Effector CD8-positive, alpha-beta T cell (primary cell): ENCODE measurements at regions not wholly inside any gene's neighbourhood (a gene's known extent, or its start where the extent isn't known, plus 50 kb on each side); places are given as distances from the start of the nearest gene placed in this dataset.

Experiments used
- DNase-seq: peaks from one replicate; lab custom pipeline; 2025; lab: John Stamatoyannopoulos, UW

GRCh38 chr3:107263269-107264021 is 113.8 kb upstream of the CCDC54 start:
- DNase-seq = no peak

- no peak for DNase-seq
Measured at GRCh38 chr3:107264888-107265287, 112.4 kb upstream of the CCDC54 start.

GRCh38 chr3:107265526-107265925 is 111.7 kb upstream of the CCDC54 start:
- DNase-seq = no peak

GRCh38 chr3:107268469-107268868 is 108.8 kb upstream of the CCDC54 start:
- DNase-seq = no peak

- DNase-seq = no peak
Measured at GRCh38 chr3:107269136-107269535, 108.1 kb upstream of the CCDC54 start.

- no peak for DNase-seq
Measured at GRCh38 chr3:107271787-107272387, 105.4 kb upstream of the CCDC54 start.

- DNase-seq = no peak
Measured at GRCh38 chr3:107272471-107272870, 104.8 kb upstream of the CCDC54 start.

GRCh38 chr3:107272885-107273284 is 104.4 kb upstream of the CCDC54 start:
- DNase-seq = no peak

GRCh38 chr3:107273771-107274170 is 103.5 kb upstream of the CCDC54 start:
- DNase-seq = no peak

GRCh38 chr3:107275511-107275910 is 101.7 kb upstream of the CCDC54 start:
- DNase-seq = no peak

GRCh38 chr3:107283948-107284347 is 93.3 kb upstream of the CCDC54 start:
- DNase-seq = no peak

- DNase-seq = no peak
Measured at GRCh38 chr3:107284612-107285011, 92.6 kb upstream of the CCDC54 start.

GRCh38 chr3:107285197-107285596 is 92.0 kb upstream of the CCDC54 start:
- DNase-seq = no peak

- DNase-seq = no peak
Measured at GRCh38 chr3:107289354-107289753, 87.9 kb upstream of the CCDC54 start.

GRCh38 chr3:107294117-107294516 is 83.1 kb upstream of the CCDC54 start:
- DNase-seq = no peak

GRCh38 chr3:107297597-107297996 is 79.6 kb upstream of the CCDC54 start:
- DNase-seq = no peak

- no peak for DNase-seq
Measured at GRCh38 chr3:107307205-107307604, 70.0 kb upstream of the CCDC54 start.

GRCh38 chr3:107308716-107309115 is 68.5 kb upstream of the CCDC54 start:
- no peak for DNase-seq

GRCh38 chr3:107309312-107309711 is 67.9 kb upstream of the CCDC54 start:
- no peak for DNase-seq

GRCh38 chr3:107313711-107314110 is 63.5 kb upstream of the CCDC54 start:
- no peak for DNase-seq

- no peak for DNase-seq
Measured at GRCh38 chr3:107315141-107315540, 62.1 kb upstream of the CCDC54 start.

- DNase-seq = no peak
Measured at GRCh38 chr3:107323723-107324122, 53.5 kb upstream of the CCDC54 start.

- DNase-seq = no peak
Measured at GRCh38 chr3:107325446-107325845, 51.8 kb upstream of the CCDC54 start.
